ENCODE measurements at regions not wholly inside any gene's neighbourhood (a gene's known extent, or its start where the extent isn't known, plus 50 kb on each side); places are given as distances from the start of the nearest gene placed in this dataset.

DNA sequence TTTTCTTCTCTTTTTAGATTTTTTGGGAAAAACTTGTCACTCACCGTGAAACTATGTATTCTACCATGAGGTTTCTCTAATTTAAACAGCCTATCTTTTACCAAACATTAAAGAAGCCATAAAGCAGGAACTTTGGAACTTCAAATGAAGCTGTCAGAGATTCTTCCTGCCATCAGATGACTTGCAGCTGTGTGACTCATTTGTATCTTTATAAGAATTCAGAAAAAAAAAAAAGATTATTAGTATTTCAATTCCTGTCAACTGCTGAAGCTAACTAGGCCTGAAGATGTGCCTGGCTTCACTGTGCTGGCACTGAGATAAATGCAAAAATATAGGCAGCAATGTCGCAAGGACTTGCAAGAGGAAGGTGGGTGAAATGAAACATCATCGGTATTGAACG, 1399.1 kb upstream of the PIK3C3 start:
- no peak for TF ChIP-seq EZH2phosphoT487 (IDR thresholded peaks at IDR 0.05; ENCODE audit: borderline replicate concordance, low read depth, low read length)
- TF ChIP-seq, protein P1, sequence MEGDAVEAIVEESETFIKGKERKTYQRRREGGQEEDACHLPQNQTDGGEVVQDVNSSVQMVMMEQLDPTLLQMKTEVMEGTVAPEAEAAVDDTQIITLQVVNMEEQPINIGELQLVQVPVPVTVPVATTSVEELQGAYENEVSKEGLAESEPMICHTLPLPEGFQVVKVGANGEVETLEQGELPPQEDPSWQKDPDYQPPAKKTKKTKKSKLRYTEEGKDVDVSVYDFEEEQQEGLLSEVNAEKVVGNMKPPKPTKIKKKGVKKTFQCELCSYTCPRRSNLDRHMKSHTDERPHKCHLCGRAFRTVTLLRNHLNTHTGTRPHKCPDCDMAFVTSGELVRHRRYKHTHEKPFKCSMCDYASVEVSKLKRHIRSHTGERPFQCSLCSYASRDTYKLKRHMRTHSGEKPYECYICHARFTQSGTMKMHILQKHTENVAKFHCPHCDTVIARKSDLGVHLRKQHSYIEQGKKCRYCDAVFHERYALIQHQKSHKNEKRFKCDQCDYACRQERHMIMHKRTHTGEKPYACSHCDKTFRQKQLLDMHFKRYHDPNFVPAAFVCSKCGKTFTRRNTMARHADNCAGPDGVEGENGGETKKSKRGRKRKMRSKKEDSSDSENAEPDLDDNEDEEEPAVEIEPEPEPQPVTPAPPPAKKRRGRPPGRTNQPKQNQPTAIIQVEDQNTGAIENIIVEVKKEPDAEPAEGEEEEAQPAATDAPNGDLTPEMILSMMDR (conservative IDR thresholded peaks at IDR 0.05; ENCODE audit: low read length), result no peak
